SKM-1 treated with dmso at 0.1 percent for 144 hours (cell line): ENCODE measurements at regions not wholly inside any gene's neighbourhood (a gene's known extent, or its start where the extent isn't known, plus 50 kb on each side); places are given as distances from the start of the nearest gene placed in this dataset.
A peak's percentile ranks its signal among the peaks of the same experiment; 100 is the strongest.

ENCODE experiments used
- DNase-seq: peaks from one replicate; lab custom pipeline; 2025; ENCODE audit not compliant: unreplicated experiment; lab: John Stamatoyannopoulos, UW

GRCh38 chrX:39950018-39950688 is 147.6 kb downstream of the BCOR start:
- DNase-seq: no peak

- DNase-seq: no peak
These were observed 144.8 kb downstream of the BCOR start for GRCh38 chrX:39952989-39953388.

- DNase-seq: no peak
These were observed 143.9 kb downstream of the BCOR start for GRCh38 chrX:39953879-39954278.

- DNase-seq: no peak
These were observed 142.9 kb downstream of the BCOR start for GRCh38 chrX:39954851-39955250.

- DNase-seq: peak; percentile 7
These were observed 142.1 kb downstream of the BCOR start for GRCh38 chrX:39955625-39956024.

GRCh38 chrX:39956803-39957394 is 140.9 kb downstream of the BCOR start:
- no peak for DNase-seq

- DNase-seq: no peak
These were observed 139.8 kb downstream of the BCOR start for GRCh38 chrX:39957816-39958566.

GRCh38 chrX:39958850-39959249 is 138.9 kb downstream of the BCOR start:
- DNase-seq: no peak

- DNase-seq: no peak
These were observed 137.5 kb downstream of the BCOR start for GRCh38 chrX:39960219-39960618.

- no peak for DNase-seq
These were observed 136.3 kb downstream of the BCOR start for GRCh38 chrX:39961441-39961840.

- no peak for DNase-seq
These were observed 132.6 kb downstream of the BCOR start for GRCh38 chrX:39965051-39965573.

- no peak for DNase-seq
These were observed 131.6 kb downstream of the BCOR start for GRCh38 chrX:39966176-39966575.

GRCh38 chrX:39967348-39967747 is 130.4 kb downstream of the BCOR start:
- no peak for DNase-seq

GRCh38 chrX:39969099-39969818 is 128.5 kb downstream of the BCOR start:
- no peak for DNase-seq

- no peak for DNase-seq
These were observed 127.8 kb downstream of the BCOR start for GRCh38 chrX:39969819-39970504.

- no peak for DNase-seq
These were observed 126.0 kb downstream of the BCOR start for GRCh38 chrX:39971760-39972159.

- DNase-seq: no peak
These were observed 125.4 kb downstream of the BCOR start for GRCh38 chrX:39972340-39972739.

GRCh38 chrX:39973810-39974209 is 123.9 kb downstream of the BCOR start:
- no peak for DNase-seq

GRCh38 chrX:39974270-39974669 is 123.5 kb downstream of the BCOR start:
- no peak for DNase-seq

- no peak for DNase-seq
These were observed 122.4 kb downstream of the BCOR start for GRCh38 chrX:39975101-39975925.
